Stomach (tissue), 4 donors: ENCODE measurements at regions not wholly inside any gene's neighbourhood (a gene's known extent, or its start where the extent isn't known, plus 50 kb on each side); places are given as distances from the start of the nearest gene placed in this dataset.

Source experiments
- POLR2AphosphoS5 ChIP-seq, 3 donors: sonication (generic); formaldehyde crosslinking; IDR thresholded peaks; one replicate each; pipeline ENCODE4 v1.6.1; 2016; ENCODE audit warnings: antibody characterized with exemption in 3 of 3
- TF ChIP-seq, protein P1 (sequence below), 7 experiments: fragments of 450-650 bp in 4 of 7; fragments of 200-600 bp in 3 of 7; sonication (generic) in 3 of 7; IDR thresholded peaks; one replicate each; pipeline ENCODE4 v1.5.1; 2016 to 2019; ENCODE audit warnings: antibody characterized with exemption in 7 of 7, control low read depth in 2 of 7, mild to moderate bottlenecking in 1 of 7

DNA sequence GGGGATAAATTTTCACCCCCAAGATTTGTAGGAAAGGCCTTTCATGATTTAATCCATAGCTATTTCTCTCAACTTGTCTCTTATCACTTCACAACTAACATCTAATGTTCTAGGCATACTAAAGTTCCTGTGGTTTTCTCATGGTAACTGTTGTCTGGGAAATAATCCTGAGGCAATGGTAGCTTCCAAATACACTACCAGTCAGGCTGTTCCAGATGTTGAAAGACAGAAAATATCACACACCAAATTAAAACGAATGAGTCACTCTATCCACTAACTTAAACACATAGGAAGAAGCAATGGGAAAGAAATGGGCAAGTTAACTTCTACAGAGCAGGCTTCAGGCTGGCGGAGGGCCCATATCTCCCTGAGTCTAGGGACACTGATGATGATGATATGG lies 77.7 kb upstream of the MYO16 start:
- TF ChIP-seq POLR2AphosphoS5 (IDR thresholded peaks at IDR 0.05) = no peak
- TF ChIP-seq, protein P1, sequence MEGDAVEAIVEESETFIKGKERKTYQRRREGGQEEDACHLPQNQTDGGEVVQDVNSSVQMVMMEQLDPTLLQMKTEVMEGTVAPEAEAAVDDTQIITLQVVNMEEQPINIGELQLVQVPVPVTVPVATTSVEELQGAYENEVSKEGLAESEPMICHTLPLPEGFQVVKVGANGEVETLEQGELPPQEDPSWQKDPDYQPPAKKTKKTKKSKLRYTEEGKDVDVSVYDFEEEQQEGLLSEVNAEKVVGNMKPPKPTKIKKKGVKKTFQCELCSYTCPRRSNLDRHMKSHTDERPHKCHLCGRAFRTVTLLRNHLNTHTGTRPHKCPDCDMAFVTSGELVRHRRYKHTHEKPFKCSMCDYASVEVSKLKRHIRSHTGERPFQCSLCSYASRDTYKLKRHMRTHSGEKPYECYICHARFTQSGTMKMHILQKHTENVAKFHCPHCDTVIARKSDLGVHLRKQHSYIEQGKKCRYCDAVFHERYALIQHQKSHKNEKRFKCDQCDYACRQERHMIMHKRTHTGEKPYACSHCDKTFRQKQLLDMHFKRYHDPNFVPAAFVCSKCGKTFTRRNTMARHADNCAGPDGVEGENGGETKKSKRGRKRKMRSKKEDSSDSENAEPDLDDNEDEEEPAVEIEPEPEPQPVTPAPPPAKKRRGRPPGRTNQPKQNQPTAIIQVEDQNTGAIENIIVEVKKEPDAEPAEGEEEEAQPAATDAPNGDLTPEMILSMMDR (IDR thresholded peaks at IDR 0.05) = no peak
